Cardiac muscle cell (in vitro differentiated cells and primary cell): ENCODE measurements at regions not wholly inside any gene's neighbourhood (a gene's known extent, or its start where the extent isn't known, plus 50 kb on each side); places are given as distances from the start of the nearest gene placed in this dataset.

Experiments used
- DNase-seq, 2 donors: peaks; one replicate each; pipeline versions ENCODE4 v3.0.0 to v3.0.0-alpha.2; 2010 to 2017; ENCODE audit warnings: low read depth in 1 of 2, low spot score in 1 of 2
- H3K27ac ChIP-seq: fragments of 200-600 bp; sonication (generic); 2 replicates; pipeline ENCODE4 v1.5.1; 2016
- H3K27me3 ChIP-seq: fragments of 200-600 bp; sonication (generic); 2 replicates; pipeline ENCODE4 v1.6.0; 2016; ENCODE audit warnings: control low read depth
- H3K36me3 ChIP-seq: fragments of 200-600 bp; sonication (generic); 2 replicates; pipeline ENCODE4 v1.5.1; 2016; ENCODE audit warnings: control low read depth
- H3K4me1 ChIP-seq: fragments of 200-600 bp; sonication (generic); 2 replicates; pipeline ENCODE4 v1.8.1; 2017; ENCODE audit warnings: low read depth, mild to moderate bottlenecking, mixed run types
- H3K4me3 ChIP-seq: fragments of 200-600 bp; sonication (generic); 2 replicates; pipeline ENCODE4 v1.5.1; 2016; ENCODE audit warnings: mild to moderate bottlenecking
- H3K9me3 ChIP-seq: fragments of 200-600 bp; sonication (generic); 2 replicates; pipeline ENCODE4 v1.5.1; 2017; ENCODE audit warnings: low read depth, mild to moderate bottlenecking, control low read depth
- TF ChIP-seq, protein P1 (sequence below): IDR thresholded peaks from 2 replicates; pipeline ENCODE4 v1.5.1; 2012; ENCODE audit warnings: low read depth, mild to moderate bottlenecking, low read length

DNA sequence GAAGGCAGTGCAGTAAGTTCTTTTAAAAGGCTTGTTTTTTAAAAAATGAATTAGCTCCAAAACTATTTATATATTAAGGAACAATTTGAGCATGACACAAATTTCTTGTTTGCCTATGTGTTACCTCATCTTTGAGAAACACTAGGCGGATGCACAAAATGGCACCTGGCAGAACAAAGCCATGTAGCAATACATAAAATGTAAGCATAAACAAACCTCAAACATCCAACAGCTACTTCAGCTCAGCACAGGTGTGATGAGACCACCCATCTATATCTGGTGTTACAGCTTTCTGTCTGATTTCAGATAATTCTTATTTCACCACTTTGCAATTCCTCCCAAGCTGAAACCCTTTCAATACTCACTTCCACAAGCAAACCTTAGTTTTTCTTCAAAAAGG lies 221.2 kb upstream of the CNTN6 start:
- H3K27me3 ChIP-seq, result no peaks in the 10 kb centered on the region
- no peak overlapping the region for H3K27ac ChIP-seq
- H3K4me1 ChIP-seq, result no peaks in the 10 kb centered on the region
- TF ChIP-seq, protein P1, sequence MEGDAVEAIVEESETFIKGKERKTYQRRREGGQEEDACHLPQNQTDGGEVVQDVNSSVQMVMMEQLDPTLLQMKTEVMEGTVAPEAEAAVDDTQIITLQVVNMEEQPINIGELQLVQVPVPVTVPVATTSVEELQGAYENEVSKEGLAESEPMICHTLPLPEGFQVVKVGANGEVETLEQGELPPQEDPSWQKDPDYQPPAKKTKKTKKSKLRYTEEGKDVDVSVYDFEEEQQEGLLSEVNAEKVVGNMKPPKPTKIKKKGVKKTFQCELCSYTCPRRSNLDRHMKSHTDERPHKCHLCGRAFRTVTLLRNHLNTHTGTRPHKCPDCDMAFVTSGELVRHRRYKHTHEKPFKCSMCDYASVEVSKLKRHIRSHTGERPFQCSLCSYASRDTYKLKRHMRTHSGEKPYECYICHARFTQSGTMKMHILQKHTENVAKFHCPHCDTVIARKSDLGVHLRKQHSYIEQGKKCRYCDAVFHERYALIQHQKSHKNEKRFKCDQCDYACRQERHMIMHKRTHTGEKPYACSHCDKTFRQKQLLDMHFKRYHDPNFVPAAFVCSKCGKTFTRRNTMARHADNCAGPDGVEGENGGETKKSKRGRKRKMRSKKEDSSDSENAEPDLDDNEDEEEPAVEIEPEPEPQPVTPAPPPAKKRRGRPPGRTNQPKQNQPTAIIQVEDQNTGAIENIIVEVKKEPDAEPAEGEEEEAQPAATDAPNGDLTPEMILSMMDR, result no peak
- DNase-seq, result no peak
- H3K4me3 ChIP-seq, result no peak overlapping the region
- no peaks in the 10 kb centered on the region for H3K36me3 ChIP-seq
- H3K9me3 ChIP-seq, result no peaks in the 10 kb centered on the region

DNA sequence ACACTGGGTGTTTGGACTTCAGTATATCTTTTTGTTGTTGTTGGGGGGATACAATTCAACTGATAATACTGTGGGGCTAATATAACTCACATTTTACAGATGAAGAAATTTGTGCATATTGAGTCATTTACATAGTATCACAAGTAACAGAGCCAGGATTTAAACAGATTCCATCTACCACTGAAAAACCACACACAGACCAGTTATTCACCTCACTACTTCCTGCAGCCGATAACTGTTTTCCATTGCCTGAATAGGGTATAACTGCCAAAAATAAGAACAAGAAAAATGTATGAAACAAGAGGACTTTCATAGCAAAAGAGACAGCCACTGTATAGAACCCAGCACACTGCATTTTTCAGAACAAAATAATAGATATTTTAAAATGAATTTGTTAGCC lies 215.8 kb upstream of the CNTN6 start:
- H3K27me3 ChIP-seq, result no peaks in the 10 kb centered on the region
- no peaks in the 10 kb centered on the region for H3K36me3 ChIP-seq
- no peak overlapping the region for H3K27ac ChIP-seq
- H3K4me1 ChIP-seq, result no peaks in the 10 kb centered on the region
- DNase-seq, result no peak
- H3K9me3 ChIP-seq, result no peaks in the 10 kb centered on the region
- TF ChIP-seq, protein P1, result no peak
- H3K4me3 ChIP-seq, result no peak overlapping the region

- H3K4me1 ChIP-seq, result no peaks in the 10 kb centered on the region
- H3K27ac ChIP-seq, result no peak overlapping the region
- H3K27me3 ChIP-seq, result no peaks in the 10 kb centered on the region
- H3K9me3 ChIP-seq, result no peaks in the 10 kb centered on the region
- no peak for DNase-seq
- TF ChIP-seq, protein P1, result no peak
- no peak overlapping the region for H3K4me3 ChIP-seq
- H3K36me3 ChIP-seq, result no peaks in the 10 kb centered on the region
These were observed 214.1 kb upstream of the CNTN6 start for GRCh38 chr3:878746-879145.

GRCh38 chr3:880371-880770 lies 212.5 kb upstream of the CNTN6 start:
- TF ChIP-seq, protein P1, result no peak
- DNase-seq, result no peak
- no peak overlapping the region for H3K4me3 ChIP-seq
- H3K36me3 ChIP-seq, result no peaks in the 10 kb centered on the region
- H3K27ac ChIP-seq, result no peak overlapping the region
- no peaks in the 10 kb centered on the region for H3K27me3 ChIP-seq
- H3K9me3 ChIP-seq, result no peaks in the 10 kb centered on the region
- no peaks in the 10 kb centered on the region for H3K4me1 ChIP-seq

- H3K27me3 ChIP-seq, result no peaks in the 10 kb centered on the region
- H3K4me1 ChIP-seq, result no peaks in the 10 kb centered on the region
- TF ChIP-seq, protein P1, result no peak
- no peak for DNase-seq
- H3K9me3 ChIP-seq, result no peaks in the 10 kb centered on the region
- H3K4me3 ChIP-seq, result no peak overlapping the region
- no peak overlapping the region for H3K27ac ChIP-seq
- H3K36me3 ChIP-seq, result no peaks in the 10 kb centered on the region
These were observed 210.3 kb upstream of the CNTN6 start for GRCh38 chr3:882533-882932.
